Naive thymus-derived CD4-positive, alpha-beta T cell (primary cell): ENCODE measurements at regions not wholly inside any gene's neighbourhood (a gene's known extent, or its start where the extent isn't known, plus 50 kb on each side); places are given as distances from the start of the nearest gene placed in this dataset.

ENCODE experiments used
- ATAC-seq: fragments of 150-1000 bp; cut with Tn5 transposase; 2 replicates; pipeline ENCODE4 v1.10.0; 2021; ENCODE audit warnings: mild to moderate bottlenecking, moderate library complexity
- CTCF ChIA-PET: fragments of 350-600 bp; sonication (Branson Sonifier 250); formaldehyde crosslinking; loops from one replicate; lab custom pipeline; 2021; ENCODE audit warnings: antibody characterized with exemption; lab: Charles Lee
- POLR2A ChIA-PET: fragments of 350-600 bp; sonication (Branson Sonifier 250); formaldehyde crosslinking; loops from one replicate; lab custom pipeline; 2021; ENCODE audit warnings: antibody characterized with exemption, inconsistent platforms; lab: Charles Lee
- DNase-seq, 9 donors: peaks; one replicate each; pipeline versions ENCODE4 v3.0.0 to v3.0.0-alpha.2; 2020 to 2022; ENCODE audit warnings: mixed read lengths in 1 of 9
- H3K27ac ChIP-seq: one replicate; pipeline ENCODE4 v1.7.0; 2013; ENCODE audit warnings: mild to moderate bottlenecking, low read depth, low read length, moderate library complexity
- H3K27me3 ChIP-seq, 2 donors: one replicate each; pipeline ENCODE4 v1.7.0; 2013; ENCODE audit warnings: low read length in 2 of 2, mild to moderate bottlenecking in 2 of 2, moderate library complexity in 2 of 2; ENCODE audit not compliant: control insufficient read depth in 2 of 2, insufficient read depth in 2 of 2
- H3K36me3 ChIP-seq, 3 experiments: 1 replicate in 2 of 3; 2 replicates in 1 of 3; pipeline ENCODE4 v1.7.0; 2013; ENCODE audit warnings: low read length in 3 of 3, mild to moderate bottlenecking in 3 of 3, moderate library complexity in 1 of 3; ENCODE audit not compliant: insufficient read depth in 3 of 3, control insufficient read depth in 2 of 3
- H3K4me1 ChIP-seq, 2 donors: one replicate each; pipeline ENCODE4 v1.7.0; 2013; ENCODE audit warnings: low read length in 2 of 2, mild to moderate bottlenecking in 2 of 2, moderate library complexity in 1 of 2; ENCODE audit not compliant: control insufficient read depth in 2 of 2, insufficient read depth in 2 of 2
- H3K4me3 ChIP-seq: 2 replicates; pipeline ENCODE4 v1.7.0; 2013; ENCODE audit warnings: mild to moderate bottlenecking, low read length
- H3K9me3 ChIP-seq, 3 experiments: 1 replicate in 2 of 3; 2 replicates in 1 of 3; pipeline ENCODE4 v1.7.0; 2013; ENCODE audit warnings: low read length in 3 of 3; ENCODE audit not compliant: control insufficient read depth in 2 of 3
- H3K27ac Mint-ChIP-seq, 9 donors: one replicate each; pipeline ENCODE4 v1.8.0; 2020 to 2022; ENCODE audit warnings: mixed read lengths in 9 of 9, mild to moderate bottlenecking in 8 of 9, moderate library complexity in 5 of 9, inconsistent platforms in 2 of 9
- H3K27me3 Mint-ChIP-seq, 5 donors: one replicate each; pipeline ENCODE4 v1.8.0; 2021 to 2022; ENCODE audit warnings: mixed read lengths in 5 of 5, mild to moderate bottlenecking in 1 of 5
- H3K36me3 Mint-ChIP-seq, 5 donors: one replicate each; pipeline ENCODE4 v1.8.0; 2020 to 2022; ENCODE audit warnings: mixed read lengths in 5 of 5, mild to moderate bottlenecking in 3 of 5, inconsistent platforms in 1 of 5
- H3K4me1 Mint-ChIP-seq, 7 donors: one replicate each; pipeline ENCODE4 v1.8.0; 2020 to 2022; ENCODE audit warnings: mixed read lengths in 7 of 7, mild to moderate bottlenecking in 3 of 7, inconsistent platforms in 1 of 7
- H3K4me3 Mint-ChIP-seq, 10 donors: one replicate each; pipeline ENCODE4 v1.8.0; 2020 to 2022; ENCODE audit warnings: mild to moderate bottlenecking in 10 of 10, mixed read lengths in 10 of 10, moderate library complexity in 6 of 10, inconsistent platforms in 2 of 10
- H3K9me3 Mint-ChIP-seq, 11 donors: one replicate each; pipeline ENCODE4 v1.8.0; 2020 to 2022; ENCODE audit warnings: mixed read lengths in 11 of 11, mild to moderate bottlenecking in 4 of 11, inconsistent platforms in 1 of 11, moderate library complexity in 1 of 11
- intact Hi-C, 2 donors: fragments of 100-400 bp; cut with micrococcal nuclease; formaldehyde crosslinking; loops; one replicate each; pipeline ENCODE4 v1.15.1; 2023

GRCh38 chr9:70465398-70465797, 50.9 kb upstream of the KLF9 start:
- Mint-ChIP-seq H3K4me3 (no peak overlapping the region), H3K27me3 (no peaks in the 10 kb centered on the region), H3K9me3 (no peaks in the 10 kb centered on the region), H3K27ac (peak overlapping the region in 1 of 9 donors; percentile 6), H3K4me1 (peaks cover 7 to 35% (median 32%) of the 10 kb centered on the region in 7 donors), H3K36me3 (peaks cover 0 to 2% (median 0%) of the 10 kb centered on the region in 5 donors)
- Histone ChIP-seq H3K4me3 (no peak overlapping the region), H3K27ac (no peak overlapping the region), H3K27me3 (no peaks in the 10 kb centered on the region), H3K36me3 (no peaks in the 10 kb centered on the region), H3K9me3 (no peaks in the 10 kb centered on the region), H3K4me1 (peaks cover 0 to 7% of the 10 kb centered on the region in 2 donors)
- ATAC-seq (no peak), DNase-seq (no peak)
- POLR2A ChIA-PET = no interaction called here
- intact Hi-C loops = no loop called here
- CTCF ChIA-PET = no interaction called here
